ENCODE measurements at regions not wholly inside any gene's neighbourhood (a gene's known extent, or its start where the extent isn't known, plus 50 kb on each side); places are given as distances from the start of the nearest gene placed in this dataset.

DNA sequence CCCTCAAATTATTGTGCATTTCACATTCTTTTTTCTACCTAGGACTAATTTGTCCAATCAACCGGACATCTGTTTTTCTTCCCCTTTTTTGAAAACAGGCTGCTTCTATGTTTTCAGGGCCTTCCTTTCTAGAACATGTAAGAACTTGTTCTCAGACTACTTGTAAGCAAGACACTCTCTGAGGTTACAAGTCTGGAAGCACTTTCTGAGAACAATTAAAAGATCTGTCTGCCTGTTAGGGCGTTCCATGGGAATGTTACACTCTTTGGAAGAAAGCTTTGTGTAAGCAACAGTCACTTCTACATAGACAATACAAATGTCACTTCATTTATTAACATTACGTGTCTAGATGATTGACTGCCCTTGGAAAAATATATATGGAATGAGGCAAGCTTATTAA, 50.9 kb upstream of the HSPB3 start:
- Histone ChIP-seq H3K9me3 (ENCODE audit: severe bottlenecking) (no peaks in the 10 kb centered on the region), H3K27me3 (ENCODE audit: insufficient read depth, poor library complexity, severe bottlenecking) (no peaks in the 10 kb centered on the region), H3K4me3 (ENCODE audit: severe bottlenecking) (no peak overlapping the region), H3K4me1 (ENCODE audit: insufficient read depth, poor library complexity, severe bottlenecking) (peaks cover 29% of the 10 kb centered on the region), H3K36me3 (ENCODE audit: low read depth) (no peaks in the 10 kb centered on the region), H3K27ac (ENCODE audit: poor library complexity, severe bottlenecking) (peak overlapping the region; percentile 75)
- no peak for TF ChIP-seq CTCF (IDR thresholded peaks at IDR 0.05; ENCODE audit: poor library complexity, severe bottlenecking)
- ATAC-seq (ENCODE audit: low read depth) (peak; percentile 94), DNase-seq (ENCODE audit: low spot score) (no peak)

- DNase-seq (ENCODE audit: low spot score), result no peak
- Histone ChIP-seq H3K9me3 (ENCODE audit: severe bottlenecking) (no peaks in the 10 kb centered on the region), H3K27ac (ENCODE audit: poor library complexity, severe bottlenecking) (peak overlapping the region; percentile 75), H3K36me3 (ENCODE audit: low read depth) (no peaks in the 10 kb centered on the region), H3K27me3 (ENCODE audit: insufficient read depth, poor library complexity, severe bottlenecking) (no peaks in the 10 kb centered on the region), H3K4me3 (ENCODE audit: severe bottlenecking) (no peak overlapping the region), H3K4me1 (ENCODE audit: insufficient read depth, poor library complexity, severe bottlenecking) (peaks cover 29% of the 10 kb centered on the region)
- no peak for ATAC-seq (ENCODE audit: low read depth)
- TF ChIP-seq CTCF (IDR thresholded peaks at IDR 0.05; ENCODE audit: poor library complexity, severe bottlenecking), result no peak
Measured at GRCh38 chr5:54403885-54404416, 51.5 kb upstream of the HSPB3 start.

GRCh38 chr5:54403121-54403520, 52.4 kb upstream of the HSPB3 start:
- H3K9me3 ChIP-seq (ENCODE audit: severe bottlenecking), result no peaks in the 10 kb centered on the region
- no peak for DNase-seq (ENCODE audit: low spot score)
- TF ChIP-seq CTCF (IDR thresholded peaks at IDR 0.05; ENCODE audit: poor library complexity, severe bottlenecking), result no peak

DNA sequence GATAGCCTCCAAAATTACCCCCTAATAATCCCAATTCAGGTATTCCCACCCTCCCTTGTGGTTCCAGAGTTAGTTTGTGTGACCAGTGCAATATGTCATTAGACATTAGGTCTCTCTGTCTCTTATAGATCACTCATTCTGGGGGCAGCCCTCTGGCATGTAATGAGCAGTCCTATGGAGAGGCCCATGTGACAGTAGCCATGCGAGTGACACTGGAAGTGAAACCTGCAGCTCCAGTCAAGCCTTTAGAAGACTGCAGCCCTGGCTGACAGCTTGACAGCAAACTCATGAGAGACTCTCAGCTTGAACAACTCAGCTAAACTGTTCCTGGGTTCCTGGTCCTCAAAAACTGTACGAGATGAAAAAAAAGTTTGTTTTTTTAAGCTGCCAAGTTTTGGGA, 54.0 kb upstream of the HSPB3 start:
- H3K9me3 ChIP-seq (ENCODE audit: severe bottlenecking), result no peaks in the 10 kb centered on the region
- TF ChIP-seq CTCF (IDR thresholded peaks at IDR 0.05; ENCODE audit: poor library complexity, severe bottlenecking), result no peak

More at GRCh38 chr5:54403121-54403520, 52.4 kb upstream of the HSPB3 start:
- H3K4me1 ChIP-seq (ENCODE audit: insufficient read depth, poor library complexity, severe bottlenecking), result peaks cover 29% of the 10 kb centered on the region
- H3K27me3 ChIP-seq (ENCODE audit: insufficient read depth, poor library complexity, severe bottlenecking), result no peaks in the 10 kb centered on the region
- no peaks in the 10 kb centered on the region for H3K36me3 ChIP-seq (ENCODE audit: low read depth)
- no peak overlapping the region for H3K4me3 ChIP-seq (ENCODE audit: severe bottlenecking)
- H3K27ac ChIP-seq (ENCODE audit: poor library complexity, severe bottlenecking), result peak overlapping the region; percentile 75
- ATAC-seq (ENCODE audit: low read depth), result no peak

GRCh38 chr5:54398191-54398590, 57.3 kb upstream of the HSPB3 start:
- Histone ChIP-seq H3K27me3 (ENCODE audit: insufficient read depth, poor library complexity, severe bottlenecking) (no peaks in the 10 kb centered on the region), H3K36me3 (ENCODE audit: low read depth) (no peaks in the 10 kb centered on the region), H3K27ac (ENCODE audit: poor library complexity, severe bottlenecking) (no peak overlapping the region), H3K9me3 (ENCODE audit: severe bottlenecking) (no peaks in the 10 kb centered on the region), H3K4me1 (ENCODE audit: insufficient read depth, poor library complexity, severe bottlenecking) (peaks cover 6% of the 10 kb centered on the region), H3K4me3 (ENCODE audit: severe bottlenecking) (no peak overlapping the region)
- DNase-seq (ENCODE audit: low spot score) (no peak), ATAC-seq (ENCODE audit: low read depth) (no peak)
- TF ChIP-seq CTCF (IDR thresholded peaks at IDR 0.05; ENCODE audit: poor library complexity, severe bottlenecking), result no peak

More for the DNA sequence above, 54.0 kb upstream of the HSPB3 start:
- ATAC-seq (ENCODE audit: low read depth), result no peak
- Histone ChIP-seq H3K4me1 (ENCODE audit: insufficient read depth, poor library complexity, severe bottlenecking) (peaks cover 29% of the 10 kb centered on the region), H3K27ac (ENCODE audit: poor library complexity, severe bottlenecking) (no peak overlapping the region), H3K27me3 (ENCODE audit: insufficient read depth, poor library complexity, severe bottlenecking) (no peaks in the 10 kb centered on the region), H3K36me3 (ENCODE audit: low read depth) (no peaks in the 10 kb centered on the region), H3K4me3 (ENCODE audit: severe bottlenecking) (no peak overlapping the region)
- DNase-seq (ENCODE audit: low spot score), result no peak
